SK-N-SH treated with all-trans-retinoic acid at 6 μM for 48 hours (cell line): ENCODE measurements at regions not wholly inside any gene's neighbourhood (a gene's known extent, or its start where the extent isn't known, plus 50 kb on each side); places are given as distances from the start of the nearest gene placed in this dataset.

Experiments
- ATAC-seq: fragments of 200-7000 bp; cut with Tn5 transposase; 3 replicates; pipeline ENCODE4 v1.9.1; 2020; ENCODE audit warnings: mild to moderate bottlenecking, moderate library complexity
- ARNTL ChIP-seq: fragments of 450-650 bp; formaldehyde crosslinking; IDR thresholded peaks from 2 replicates; pipeline ENCODE4 v1.5.0; 2020; ENCODE audit warnings: low read depth, mild to moderate bottlenecking, moderate library complexity, borderline replicate concordance
- BACH2 ChIP-seq: fragments of 250-450 bp; sonication (Bioruptor Pico); IDR thresholded peaks from 2 replicates; pipeline ENCODE4 v1.9.0; 2021; ENCODE audit warnings: mild to moderate bottlenecking, borderline replicate concordance
- CSDC2 ChIP-seq: fragments of 250-450 bp; sonication (Bioruptor Pico); IDR thresholded peaks from 2 replicates; pipeline ENCODE4 v1.5.0; 2020; ENCODE audit warnings: mild to moderate bottlenecking, moderate library complexity
- ESRRG ChIP-seq: fragments of 250-450 bp; sonication (Bioruptor Pico); IDR thresholded peaks from 2 replicates; pipeline ENCODE4 v1.6.1; 2021; ENCODE audit warnings: mild to moderate bottlenecking
- GLIS3 ChIP-seq: fragments of 250-450 bp; sonication (Bioruptor Pico); IDR thresholded peaks from 2 replicates; pipeline ENCODE4 v1.5.0; 2020; ENCODE audit warnings: mild to moderate bottlenecking, moderate library complexity
- ISL1 ChIP-seq: fragments of 250-450 bp; sonication (Bioruptor Pico); IDR thresholded peaks from 2 replicates; pipeline ENCODE4 v2.1.2; 2022; ENCODE audit warnings: mild to moderate bottlenecking, moderate library complexity
- OSR1 ChIP-seq: fragments of 250-450 bp; sonication (Bioruptor Pico); IDR thresholded peaks from 2 replicates; pipeline ENCODE4 v1.8.0; 2022; ENCODE audit warnings: moderate library complexity, mild to moderate bottlenecking, inconsistent platforms
- PPARA ChIP-seq: fragments of 250-450 bp; sonication (Bioruptor Pico); IDR thresholded peaks from 2 replicates; pipeline ENCODE4 v1.5.0; 2020; ENCODE audit warnings: mild to moderate bottlenecking, borderline replicate concordance
- RARB ChIP-seq: fragments of 250-450 bp; sonication (Bioruptor Pico); IDR thresholded peaks from 2 replicates; pipeline ENCODE4 v1.8.0; 2021; ENCODE audit warnings: mild to moderate bottlenecking, moderate library complexity
- SNAI2 ChIP-seq: fragments of 250-450 bp; sonication (Bioruptor Pico); IDR thresholded peaks from 2 replicates; pipeline ENCODE4 v1.5.0; 2020; ENCODE audit warnings: mild to moderate bottlenecking, moderate library complexity
- TCF4 ChIP-seq: fragments of 250-450 bp; sonication (Bioruptor Pico); IDR thresholded peaks from 2 replicates; pipeline ENCODE4 v1.8.0; 2021; ENCODE audit warnings: mild to moderate bottlenecking, moderate library complexity, borderline replicate concordance
- TOX ChIP-seq: fragments of 250-450 bp; sonication (Bioruptor Pico); IDR thresholded peaks from 2 replicates; pipeline ENCODE4 v1.8.0; 2021; ENCODE audit warnings: mild to moderate bottlenecking, moderate library complexity, borderline replicate concordance
- ZC3H10 ChIP-seq: fragments of 250-450 bp; sonication (Bioruptor Pico); IDR thresholded peaks from 2 replicates; pipeline ENCODE4 v1.5.1; 2021; ENCODE audit warnings: mild to moderate bottlenecking, moderate library complexity
- ZFP30 ChIP-seq: fragments of 450-650 bp; formaldehyde crosslinking; IDR thresholded peaks from 2 replicates; pipeline ENCODE4 v1.5.0; 2022; ENCODE audit warnings: mild to moderate bottlenecking, moderate library complexity
- ZNF565 ChIP-seq: fragments of 450-650 bp; formaldehyde crosslinking; conservative IDR thresholded peaks from 2 replicates; pipeline ENCODE4 v1.5.0; 2020; ENCODE audit warnings: low read depth, mild to moderate bottlenecking, moderate library complexity
- ZNF8 ChIP-seq: fragments of 450-650 bp; formaldehyde crosslinking; IDR thresholded peaks from 2 replicates; pipeline ENCODE4 v1.5.0; 2020; ENCODE audit warnings: mild to moderate bottlenecking, moderate library complexity
- TF ChIP-seq, protein P1 (sequence below): fragments of 250-450 bp; sonication (Bioruptor Pico); IDR thresholded peaks from 2 replicates; pipeline ENCODE4 v1.5.1; 2021; ENCODE audit warnings: mild to moderate bottlenecking, moderate library complexity
- TF ChIP-seq, protein P2 (sequence below): fragments of 250-450 bp; sonication (Bioruptor Pico); IDR thresholded peaks from 2 replicates; pipeline ENCODE4 v1.8.0; 2021; ENCODE audit warnings: low read depth, mild to moderate bottlenecking, moderate library complexity, borderline replicate concordance
- TF ChIP-seq, protein P3 (sequence below): fragments of 250-450 bp; sonication (Bioruptor Pico); IDR thresholded peaks from 2 replicates; pipeline ENCODE4 v1.8.0; 2020; ENCODE audit warnings: mild to moderate bottlenecking, moderate library complexity, borderline replicate concordance
- TF ChIP-seq, protein P4 (sequence below): fragments of 250-450 bp; sonication (Bioruptor Pico); IDR thresholded peaks from 2 replicates; pipeline ENCODE4 v1.5.0; 2020; ENCODE audit warnings: mild to moderate bottlenecking, moderate library complexity

DNA sequence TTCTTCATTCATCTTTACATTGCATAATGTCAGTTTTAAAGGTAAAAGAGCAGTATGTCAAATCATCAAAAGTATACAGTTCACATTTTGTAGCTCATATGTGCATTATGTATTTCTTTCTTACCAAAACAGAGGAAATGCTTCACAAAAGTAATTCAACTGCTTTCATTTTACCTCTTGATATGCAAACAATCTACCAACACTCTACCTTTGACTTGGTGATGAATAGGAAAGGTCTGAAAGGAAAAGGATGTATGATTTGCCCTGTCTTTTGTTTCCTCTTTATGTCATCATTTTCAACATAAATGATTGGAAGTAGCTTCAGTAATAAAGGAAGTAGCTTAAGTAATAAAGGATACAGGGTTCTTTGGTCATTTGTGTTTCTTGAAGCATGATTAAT lies 846.7 kb downstream of the NXPH1 start:
- TF ChIP-seq, protein P1, sequence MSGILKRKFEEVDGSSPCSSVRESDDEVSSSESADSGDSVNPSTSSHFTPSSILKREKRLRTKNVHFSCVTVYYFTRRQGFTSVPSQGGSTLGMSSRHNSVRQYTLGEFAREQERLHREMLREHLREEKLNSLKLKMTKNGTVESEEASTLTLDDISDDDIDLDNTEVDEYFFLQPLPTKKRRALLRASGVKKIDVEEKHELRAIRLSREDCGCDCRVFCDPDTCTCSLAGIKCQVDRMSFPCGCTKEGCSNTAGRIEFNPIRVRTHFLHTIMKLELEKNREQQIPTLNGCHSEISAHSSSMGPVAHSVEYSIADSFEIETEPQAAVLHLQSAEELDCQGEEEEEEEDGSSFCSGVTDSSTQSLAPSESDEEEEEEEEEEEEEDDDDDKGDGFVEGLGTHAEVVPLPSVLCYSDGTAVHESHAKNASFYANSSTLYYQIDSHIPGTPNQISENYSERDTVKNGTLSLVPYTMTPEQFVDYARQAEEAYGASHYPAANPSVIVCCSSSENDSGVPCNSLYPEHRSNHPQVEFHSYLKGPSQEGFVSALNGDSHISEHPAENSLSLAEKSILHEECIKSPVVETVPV (CRISPR knock-in tag), result no peak
- no peak for TF ChIP-seq TCF4 (CRISPR knock-in tag)
- TF ChIP-seq GLIS3 (CRISPR knock-in tag), result no peak
- TF ChIP-seq PPARA, result no peak
- TF ChIP-seq, protein P2, sequence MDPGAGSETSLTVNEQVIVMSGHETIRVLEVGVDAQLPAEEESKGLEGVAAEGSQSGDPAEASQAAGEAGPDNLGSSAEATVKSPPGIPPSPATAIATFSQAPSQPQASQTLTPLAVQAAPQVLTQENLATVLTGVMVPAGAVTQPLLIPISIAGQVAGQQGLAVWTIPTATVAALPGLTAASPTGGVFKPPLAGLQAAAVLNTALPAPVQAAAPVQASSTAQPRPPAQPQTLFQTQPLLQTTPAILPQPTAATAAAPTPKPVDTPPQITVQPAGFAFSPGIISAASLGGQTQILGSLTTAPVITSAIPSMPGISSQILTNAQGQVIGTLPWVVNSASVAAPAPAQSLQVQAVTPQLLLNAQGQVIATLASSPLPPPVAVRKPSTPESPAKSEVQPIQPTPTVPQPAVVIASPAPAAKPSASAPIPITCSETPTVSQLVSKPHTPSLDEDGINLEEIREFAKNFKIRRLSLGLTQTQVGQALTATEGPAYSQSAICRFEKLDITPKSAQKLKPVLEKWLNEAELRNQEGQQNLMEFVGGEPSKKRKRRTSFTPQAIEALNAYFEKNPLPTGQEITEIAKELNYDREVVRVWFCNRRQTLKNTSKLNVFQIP, result no peak
- no peak for TF ChIP-seq ARNTL
- TF ChIP-seq BACH2 (CRISPR knock-in tag), result no peak
- TF ChIP-seq CSDC2, result no peak
- no peak for TF ChIP-seq OSR1
- no peak for TF ChIP-seq ZNF565 (CRISPR knock-in tag)
- no peak for TF ChIP-seq RARB (CRISPR knock-in tag)
- no peak for TF ChIP-seq ESRRG (CRISPR knock-in tag)
- TF ChIP-seq ZNF8, result no peak
- no peak for TF ChIP-seq ISL1 (CRISPR knock-in tag)
- TF ChIP-seq TOX (CRISPR knock-in tag), result no peak
- no peak for TF ChIP-seq SNAI2
- ATAC-seq, result no peak

DNA sequence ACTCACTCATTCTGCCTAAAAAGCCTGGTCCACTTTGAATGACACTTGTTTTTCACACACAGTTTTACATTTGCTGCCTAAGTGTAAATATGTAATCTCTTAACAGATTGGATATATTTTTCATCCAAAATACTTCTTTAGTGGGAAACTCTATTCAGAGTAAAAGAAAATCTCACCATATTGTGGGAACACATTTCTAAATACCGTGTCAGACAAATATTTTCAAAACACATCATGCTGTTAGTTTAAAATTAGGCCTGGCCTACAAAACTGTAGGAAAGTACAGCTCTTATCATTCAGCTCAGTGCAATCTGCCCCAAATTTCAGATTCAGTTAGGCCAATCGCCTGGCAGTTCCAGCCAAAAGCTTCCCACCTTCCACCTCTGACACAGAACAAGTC lies 849.8 kb downstream of the NXPH1 start:
- TF ChIP-seq RARB (CRISPR knock-in tag), result no peak
- no peak for TF ChIP-seq BACH2 (CRISPR knock-in tag)
- TF ChIP-seq ZFP30, result no peak
- no peak for TF ChIP-seq ZC3H10 (CRISPR knock-in tag)
- TF ChIP-seq TCF4 (CRISPR knock-in tag), result no peak
- TF ChIP-seq, protein P2, result no peak
- TF ChIP-seq, protein P1 (CRISPR knock-in tag), result no peak
- TF ChIP-seq, protein P3, sequence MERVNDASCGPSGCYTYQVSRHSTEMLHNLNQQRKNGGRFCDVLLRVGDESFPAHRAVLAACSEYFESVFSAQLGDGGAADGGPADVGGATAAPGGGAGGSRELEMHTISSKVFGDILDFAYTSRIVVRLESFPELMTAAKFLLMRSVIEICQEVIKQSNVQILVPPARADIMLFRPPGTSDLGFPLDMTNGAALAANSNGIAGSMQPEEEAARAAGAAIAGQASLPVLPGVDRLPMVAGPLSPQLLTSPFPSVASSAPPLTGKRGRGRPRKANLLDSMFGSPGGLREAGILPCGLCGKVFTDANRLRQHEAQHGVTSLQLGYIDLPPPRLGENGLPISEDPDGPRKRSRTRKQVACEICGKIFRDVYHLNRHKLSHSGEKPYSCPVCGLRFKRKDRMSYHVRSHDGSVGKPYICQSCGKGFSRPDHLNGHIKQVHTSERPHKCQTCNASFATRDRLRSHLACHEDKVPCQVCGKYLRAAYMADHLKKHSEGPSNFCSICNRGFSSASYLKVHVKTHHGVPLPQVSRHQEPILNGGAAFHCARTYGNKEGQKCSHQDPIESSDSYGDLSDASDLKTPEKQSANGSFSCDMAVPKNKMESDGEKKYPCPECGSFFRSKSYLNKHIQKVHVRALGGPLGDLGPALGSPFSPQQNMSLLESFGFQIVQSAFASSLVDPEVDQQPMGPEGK (CRISPR knock-in tag), result no peak
- TF ChIP-seq OSR1, result no peak
- TF ChIP-seq CSDC2, result no peak
- TF ChIP-seq, protein P4, sequence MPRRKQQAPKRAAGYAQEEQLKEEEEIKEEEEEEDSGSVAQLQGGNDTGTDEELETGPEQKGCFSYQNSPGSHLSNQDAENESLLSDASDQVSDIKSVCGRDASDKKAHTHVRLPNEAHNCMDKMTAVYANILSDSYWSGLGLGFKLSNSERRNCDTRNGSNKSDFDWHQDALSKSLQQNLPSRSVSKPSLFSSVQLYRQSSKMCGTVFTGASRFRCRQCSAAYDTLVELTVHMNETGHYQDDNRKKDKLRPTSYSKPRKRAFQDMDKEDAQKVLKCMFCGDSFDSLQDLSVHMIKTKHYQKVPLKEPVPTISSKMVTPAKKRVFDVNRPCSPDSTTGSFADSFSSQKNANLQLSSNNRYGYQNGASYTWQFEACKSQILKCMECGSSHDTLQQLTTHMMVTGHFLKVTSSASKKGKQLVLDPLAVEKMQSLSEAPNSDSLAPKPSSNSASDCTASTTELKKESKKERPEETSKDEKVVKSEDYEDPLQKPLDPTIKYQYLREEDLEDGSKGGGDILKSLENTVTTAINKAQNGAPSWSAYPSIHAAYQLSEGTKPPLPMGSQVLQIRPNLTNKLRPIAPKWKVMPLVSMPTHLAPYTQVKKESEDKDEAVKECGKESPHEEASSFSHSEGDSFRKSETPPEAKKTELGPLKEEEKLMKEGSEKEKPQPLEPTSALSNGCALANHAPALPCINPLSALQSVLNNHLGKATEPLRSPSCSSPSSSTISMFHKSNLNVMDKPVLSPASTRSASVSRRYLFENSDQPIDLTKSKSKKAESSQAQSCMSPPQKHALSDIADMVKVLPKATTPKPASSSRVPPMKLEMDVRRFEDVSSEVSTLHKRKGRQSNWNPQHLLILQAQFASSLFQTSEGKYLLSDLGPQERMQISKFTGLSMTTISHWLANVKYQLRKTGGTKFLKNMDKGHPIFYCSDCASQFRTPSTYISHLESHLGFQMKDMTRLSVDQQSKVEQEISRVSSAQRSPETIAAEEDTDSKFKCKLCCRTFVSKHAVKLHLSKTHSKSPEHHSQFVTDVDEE (CRISPR knock-in tag), result no peak
- TF ChIP-seq GLIS3 (CRISPR knock-in tag), result no peak
- no peak for TF ChIP-seq ISL1 (CRISPR knock-in tag)
- ATAC-seq, result no peak

DNA sequence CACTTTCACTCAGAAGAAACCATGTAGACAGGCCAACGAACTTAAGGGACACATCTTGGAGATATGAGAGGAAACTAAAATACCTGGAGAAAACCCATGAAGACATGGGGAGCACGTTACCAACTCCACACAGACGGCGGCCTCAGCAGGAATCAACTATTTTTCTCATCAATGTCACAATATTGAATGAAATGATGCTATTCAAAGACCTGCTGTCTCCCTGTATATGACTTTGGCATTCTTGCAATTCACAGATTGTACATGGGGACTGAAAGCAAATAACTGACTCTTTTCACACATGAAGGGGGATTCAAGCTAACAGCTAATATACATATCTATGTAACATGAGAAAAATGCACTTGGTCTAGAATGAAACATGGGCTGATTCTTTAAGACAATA lies 869.0 kb downstream of the NXPH1 start:
- ATAC-seq, result no peak
- no peak for TF ChIP-seq ZNF565 (CRISPR knock-in tag)
- no peak for TF ChIP-seq CSDC2
- TF ChIP-seq, protein P2, result no peak
- no peak for TF ChIP-seq ISL1 (CRISPR knock-in tag)
- TF ChIP-seq, protein P1 (CRISPR knock-in tag), result no peak
- TF ChIP-seq, protein P3 (CRISPR knock-in tag), result no peak
- TF ChIP-seq OSR1, result no peak
- TF ChIP-seq ZFP30, result no peak
- no peak for TF ChIP-seq ZNF8
